Activated CD8-positive, alpha-beta T cell treated with anti-CD3 and anti-CD28 coated beads, Interleukin-2, amount 10 ng/mL, durations not matched to agents 7 days and 5 days (primary cell): ENCODE measurements at regions not wholly inside any gene's neighbourhood (a gene's known extent, or its start where the extent isn't known, plus 50 kb on each side); places are given as distances from the start of the nearest gene placed in this dataset.

Experiments used
- ATAC-seq: fragments of 150-1000 bp; cut with Tn5 transposase; one replicate; pipeline ENCODE4 v1.10.0; 2021; ENCODE audit warnings: moderate library complexity
- CTCF ChIA-PET: fragments of 350-600 bp; sonication (Branson Sonifier 250); formaldehyde crosslinking; loops from one replicate; lab custom pipeline; 2021; ENCODE audit warnings: antibody characterized with exemption; lab: Charles Lee
- POLR2A ChIA-PET: fragments of 350-600 bp; sonication (Branson Sonifier 250); formaldehyde crosslinking; loops from one replicate; lab custom pipeline; 2021; ENCODE audit warnings: antibody characterized with exemption; lab: Charles Lee
- DNase-seq: peaks from one replicate; pipeline ENCODE4 v3.0.0-alpha.2; 2020
- H3K27ac Mint-ChIP-seq: one replicate; pipeline ENCODE4 v1.8.0; 2021; ENCODE audit warnings: mild to moderate bottlenecking, mixed read lengths
- H3K27me3 Mint-ChIP-seq: one replicate; pipeline ENCODE4 v1.8.0; 2021; ENCODE audit warnings: low read depth, mixed read lengths
- H3K36me3 Mint-ChIP-seq: one replicate; pipeline ENCODE4 v1.8.0; 2021; ENCODE audit warnings: low read depth, mixed read lengths
- H3K4me1 Mint-ChIP-seq: one replicate; pipeline ENCODE4 v1.8.0; 2021; ENCODE audit warnings: low read depth, mixed read lengths
- H3K4me3 Mint-ChIP-seq: one replicate; pipeline ENCODE4 v1.8.0; 2021; ENCODE audit warnings: mild to moderate bottlenecking, mixed read lengths
- H3K9me3 Mint-ChIP-seq: one replicate; pipeline ENCODE4 v1.8.0; 2022; ENCODE audit warnings: mixed read lengths; ENCODE audit not compliant: insufficient read depth

GRCh38 chr1:29743264-29743663 lies 506.9 kb downstream of the PTPRU start:
- CTCF ChIA-PET, result no interaction called here
- Mint-ChIP-seq H3K27me3 (peaks cover 2% of the 10 kb centered on the region), H3K36me3 (no peaks in the 10 kb centered on the region), H3K4me1 (no peaks in the 10 kb centered on the region), H3K4me3 (no peak overlapping the region), H3K27ac (no peak overlapping the region), H3K9me3 (no peaks in the 10 kb centered on the region)
- ATAC-seq, result no peak
- POLR2A ChIA-PET, result no interaction called here
- no peak for DNase-seq

GRCh38 chr1:29739176-29739575 lies 502.9 kb downstream of the PTPRU start:
- H3K27ac Mint-ChIP-seq, result no peak overlapping the region
- H3K27me3 Mint-ChIP-seq, result peaks cover 2% of the 10 kb centered on the region
- ChIA-PET CTCF (no interaction called here), POLR2A (no interaction called here)
- no peak overlapping the region for H3K4me3 Mint-ChIP-seq
- ATAC-seq (no peak), DNase-seq (no peak)
- no peaks in the 10 kb centered on the region for H3K36me3 Mint-ChIP-seq
- H3K4me1 Mint-ChIP-seq, result no peaks in the 10 kb centered on the region
- H3K9me3 Mint-ChIP-seq, result no peaks in the 10 kb centered on the region

GRCh38 chr1:29736582-29737188 lies 500.4 kb downstream of the PTPRU start:
- no peaks in the 10 kb centered on the region for H3K27me3 Mint-ChIP-seq
- ATAC-seq (no peak), DNase-seq (peak; percentile 47)
- no peak overlapping the region for H3K4me3 Mint-ChIP-seq
- no peaks in the 10 kb centered on the region for H3K9me3 Mint-ChIP-seq
- no peaks in the 10 kb centered on the region for H3K4me1 Mint-ChIP-seq
- no peak overlapping the region for H3K27ac Mint-ChIP-seq
- POLR2A ChIA-PET, result no interaction called here
- no peaks in the 10 kb centered on the region for H3K36me3 Mint-ChIP-seq
- CTCF ChIA-PET, result interaction anchor here (1.2 kb wide), 1 partner anchor 33 kb away, joined by 3 read pairs; no protein-coding TSS in a partner anchor

- ATAC-seq (no peak), DNase-seq (no peak)
- no peaks in the 10 kb centered on the region for H3K9me3 Mint-ChIP-seq
- CTCF ChIA-PET, result no interaction called here
- no peak overlapping the region for H3K4me3 Mint-ChIP-seq
- no peaks in the 10 kb centered on the region for H3K27me3 Mint-ChIP-seq
- no peaks in the 10 kb centered on the region for H3K4me1 Mint-ChIP-seq
- POLR2A ChIA-PET, result no interaction called here
- no peak overlapping the region for H3K27ac Mint-ChIP-seq
- no peaks in the 10 kb centered on the region for H3K36me3 Mint-ChIP-seq
These were observed 496.1 kb downstream of the PTPRU start for GRCh38 chr1:29732453-29732852.

DNA sequence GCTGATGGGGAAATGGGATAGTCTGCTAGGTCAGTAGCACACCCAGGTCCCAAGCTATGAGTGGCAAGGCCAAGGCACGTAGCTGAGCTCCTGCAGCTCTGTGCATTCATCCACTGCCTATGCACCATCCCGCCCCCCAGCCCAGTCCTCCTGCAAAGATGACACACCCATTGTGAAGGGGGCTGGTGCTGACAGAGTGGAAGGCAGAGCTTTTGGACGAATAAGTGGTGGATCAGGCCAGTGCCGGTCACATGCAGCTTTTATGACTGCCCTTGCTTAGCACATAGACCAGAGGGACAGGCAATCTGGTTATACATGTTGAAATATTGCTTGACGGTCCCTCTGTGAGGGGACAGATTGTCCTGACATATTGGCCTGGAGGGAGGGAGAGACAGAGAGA lies 494.3 kb downstream of the PTPRU start:
- ChIA-PET POLR2A (no interaction called here), CTCF (no interaction called here)
- H3K36me3 Mint-ChIP-seq, result no peaks in the 10 kb centered on the region
- ATAC-seq, result no peak
- no peak overlapping the region for H3K27ac Mint-ChIP-seq
- H3K27me3 Mint-ChIP-seq, result no peaks in the 10 kb centered on the region
- no peak overlapping the region for H3K4me3 Mint-ChIP-seq
- no peaks in the 10 kb centered on the region for H3K4me1 Mint-ChIP-seq
- no peaks in the 10 kb centered on the region for H3K9me3 Mint-ChIP-seq
- DNase-seq, result no peak

DNA sequence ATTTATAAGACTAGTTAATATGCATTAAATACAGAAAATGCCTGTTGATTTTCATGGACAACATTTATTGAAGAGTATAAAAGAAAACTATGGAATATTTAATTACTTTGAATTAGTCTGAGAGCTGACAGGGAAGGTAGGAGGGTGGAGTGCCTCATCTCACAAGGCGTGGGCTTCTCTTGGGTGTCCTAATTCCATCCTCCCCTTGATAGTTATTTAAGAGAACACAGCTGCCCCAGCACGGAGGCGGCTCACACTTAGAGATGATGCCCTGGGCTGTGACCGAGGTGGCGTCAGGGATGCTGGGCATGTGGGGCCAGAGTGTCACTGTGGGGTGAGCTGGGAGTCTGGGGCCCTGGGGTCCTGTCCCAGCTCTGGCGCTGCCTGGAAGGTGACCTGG lies 493.0 kb downstream of the PTPRU start:
- no peak overlapping the region for H3K4me3 Mint-ChIP-seq
- no peak overlapping the region for H3K27ac Mint-ChIP-seq
- ATAC-seq (no peak), DNase-seq (no peak)
- H3K9me3 Mint-ChIP-seq, result no peaks in the 10 kb centered on the region
- H3K27me3 Mint-ChIP-seq, result no peaks in the 10 kb centered on the region
- no peaks in the 10 kb centered on the region for H3K4me1 Mint-ChIP-seq
- H3K36me3 Mint-ChIP-seq, result no peaks in the 10 kb centered on the region
- POLR2A ChIA-PET, result no interaction called here
- CTCF ChIA-PET, result no interaction called here

DNA sequence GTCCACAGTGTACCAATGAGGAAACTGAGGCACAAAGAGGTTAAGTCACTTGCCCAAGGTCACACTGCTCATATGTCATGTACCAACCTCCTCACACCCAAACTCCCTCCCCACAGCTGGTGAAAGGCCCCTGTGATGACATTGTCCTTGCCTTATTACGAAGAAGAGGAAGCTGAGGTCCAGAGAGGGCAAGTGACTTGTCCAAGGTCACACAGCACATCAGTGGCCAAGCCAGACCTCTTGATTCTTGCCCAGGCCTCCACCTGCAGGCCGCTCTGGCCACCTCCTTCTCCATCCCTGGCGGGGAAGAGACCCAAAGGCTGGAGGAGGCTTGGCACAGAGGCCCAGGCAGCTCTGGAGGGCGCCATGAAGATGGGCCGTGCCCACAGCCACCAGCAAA lies 492.4 kb downstream of the PTPRU start:
- no peak overlapping the region for H3K27ac Mint-ChIP-seq
- CTCF ChIA-PET, result no interaction called here
- no peaks in the 10 kb centered on the region for H3K9me3 Mint-ChIP-seq
- DNase-seq, result no peak
- no peaks in the 10 kb centered on the region for H3K27me3 Mint-ChIP-seq
- no peaks in the 10 kb centered on the region for H3K4me1 Mint-ChIP-seq
- H3K36me3 Mint-ChIP-seq, result peaks cover 3% of the 10 kb centered on the region
- POLR2A ChIA-PET, result no interaction called here
- no peak for ATAC-seq
- H3K4me3 Mint-ChIP-seq, result no peak overlapping the region

GRCh38 chr1:29725262-29725661 lies 488.9 kb downstream of the PTPRU start:
- ChIA-PET CTCF (no interaction called here), POLR2A (no interaction called here)
- DNase-seq (no peak), ATAC-seq (no peak)
- Mint-ChIP-seq H3K36me3 (peaks cover 6% of the 10 kb centered on the region), H3K4me1 (no peaks in the 10 kb centered on the region), H3K9me3 (peaks cover 13% of the 10 kb centered on the region), H3K27me3 (peaks cover 2% of the 10 kb centered on the region), H3K27ac (no peak overlapping the region), H3K4me3 (no peak overlapping the region)

DNA sequence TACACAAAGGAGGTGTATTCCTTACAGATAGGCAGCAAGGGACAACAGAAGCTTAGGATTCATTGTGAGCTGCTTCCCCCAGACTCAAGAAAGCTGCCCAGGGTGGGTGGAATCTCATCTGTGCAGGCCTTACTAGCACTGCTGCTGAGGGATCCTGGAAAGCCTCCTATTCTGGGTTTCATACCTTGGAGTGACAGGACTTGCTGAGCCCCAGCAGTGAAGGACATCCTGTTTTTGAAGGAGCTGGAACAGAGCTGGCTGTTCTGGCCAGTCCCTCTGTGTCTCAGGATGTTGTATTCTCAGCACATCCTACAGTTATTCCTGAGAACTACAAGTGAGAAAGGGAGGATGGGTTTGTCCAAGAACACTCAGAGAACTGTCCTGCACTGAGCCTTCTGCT lies 486.3 kb downstream of the PTPRU start:
- no peak for ATAC-seq
- ChIA-PET POLR2A (no interaction called here), CTCF (no interaction called here)
- no peak for DNase-seq
- peaks cover 14% of the 10 kb centered on the region for H3K9me3 Mint-ChIP-seq
- peaks cover 16% of the 10 kb centered on the region for H3K4me1 Mint-ChIP-seq
- peaks cover 6% of the 10 kb centered on the region for H3K36me3 Mint-ChIP-seq
- H3K27me3 Mint-ChIP-seq, result peaks cover 2% of the 10 kb centered on the region
- H3K4me3 Mint-ChIP-seq, result no peak overlapping the region
- no peak overlapping the region for H3K27ac Mint-ChIP-seq

- peaks cover 14% of the 10 kb centered on the region for H3K9me3 Mint-ChIP-seq
- peaks cover 16% of the 10 kb centered on the region for H3K4me1 Mint-ChIP-seq
- peaks cover 2% of the 10 kb centered on the region for H3K27me3 Mint-ChIP-seq
- no peak for ATAC-seq
- ChIA-PET CTCF (no interaction called here), POLR2A (no interaction called here)
- peaks cover 6% of the 10 kb centered on the region for H3K36me3 Mint-ChIP-seq
- DNase-seq, result no peak
- H3K27ac Mint-ChIP-seq, result no peak overlapping the region
- no peak overlapping the region for H3K4me3 Mint-ChIP-seq
These were observed 482.9 kb downstream of the PTPRU start for GRCh38 chr1:29719253-29719652.

DNA sequence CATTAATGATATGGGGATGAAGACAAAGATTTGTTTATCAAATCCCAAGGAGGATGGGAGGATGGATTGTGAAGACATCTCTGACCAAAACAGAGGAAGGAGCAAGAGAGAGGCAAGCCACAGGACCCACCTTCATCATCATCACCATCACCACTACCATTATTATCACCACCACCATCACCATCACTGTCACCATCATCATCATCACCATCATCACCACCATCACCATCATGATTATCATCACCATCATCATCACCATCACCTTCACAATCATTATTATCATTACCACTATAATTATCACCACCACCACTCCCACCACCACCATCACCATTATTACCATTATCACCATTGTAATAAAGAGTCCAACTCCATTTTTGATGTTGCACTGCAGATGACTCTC lies 482.5 kb downstream of the PTPRU start:
- DNase-seq (no peak), ATAC-seq (no peak)
- peaks cover 14% of the 10 kb centered on the region for H3K9me3 Mint-ChIP-seq
- ChIA-PET CTCF (no interaction called here), POLR2A (no interaction called here)
- peaks cover 2% of the 10 kb centered on the region for H3K27me3 Mint-ChIP-seq
- H3K4me3 Mint-ChIP-seq, result no peak overlapping the region
- peaks cover 4% of the 10 kb centered on the region for H3K36me3 Mint-ChIP-seq
- no peak overlapping the region for H3K27ac Mint-ChIP-seq
- peaks cover 16% of the 10 kb centered on the region for H3K4me1 Mint-ChIP-seq

DNA sequence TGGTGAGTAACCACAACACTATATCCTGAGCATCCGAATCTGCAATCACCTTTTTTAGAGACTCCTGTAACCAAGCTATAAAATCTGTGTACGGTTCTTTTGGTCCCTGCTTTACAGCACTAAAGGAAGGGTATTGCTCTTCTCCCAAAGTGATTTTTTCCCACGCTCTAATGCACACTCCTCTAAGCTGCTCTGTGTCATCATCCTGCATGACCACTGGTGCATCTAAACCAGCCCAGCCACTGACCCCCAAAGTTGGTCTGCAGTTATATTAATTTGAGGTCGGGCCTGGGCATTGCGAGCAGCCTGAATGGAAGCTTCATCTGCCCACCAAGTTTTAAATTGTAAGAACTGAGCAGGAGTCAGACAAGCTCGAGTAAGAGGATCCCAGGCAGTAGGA lies 480.0 kb downstream of the PTPRU start:
- Mint-ChIP-seq H3K9me3 (peaks cover 9% of the 10 kb centered on the region), H3K27me3 (peaks cover 2% of the 10 kb centered on the region), H3K27ac (no peak overlapping the region), H3K36me3 (no peaks in the 10 kb centered on the region), H3K4me1 (peaks cover 30% of the 10 kb centered on the region), H3K4me3 (no peak overlapping the region)
- ChIA-PET CTCF (interaction anchor here (0.8 kb wide), 1 partner anchor 13 kb away, joined by 4 read pairs; no protein-coding TSS in a partner anchor), POLR2A (no interaction called here)
- ATAC-seq, result no peak
- DNase-seq, result no peak

GRCh38 chr1:29713857-29714256 lies 477.5 kb downstream of the PTPRU start:
- H3K27ac Mint-ChIP-seq, result no peak overlapping the region
- H3K9me3 Mint-ChIP-seq, result no peaks in the 10 kb centered on the region
- H3K27me3 Mint-ChIP-seq, result no peaks in the 10 kb centered on the region
- POLR2A ChIA-PET, result no interaction called here
- no peak for DNase-seq
- no peak for ATAC-seq
- peaks cover 40% of the 10 kb centered on the region for H3K4me1 Mint-ChIP-seq
- H3K4me3 Mint-ChIP-seq, result no peak overlapping the region
- H3K36me3 Mint-ChIP-seq, result no peaks in the 10 kb centered on the region
- CTCF ChIA-PET, result no interaction called here
